LNCAP (cell line): ENCODE measurements at regions not wholly inside any gene's neighbourhood (a gene's known extent, or its start where the extent isn't known, plus 50 kb on each side); places are given as distances from the start of the nearest gene placed in this dataset.

Source experiments
- CTCF ChIP-seq: fragments of 450-650 bp; IDR thresholded peaks from 2 replicates; pipeline ENCODE4 v1.5.1; 2017; ENCODE audit warnings: mild to moderate bottlenecking

- no peak for TF ChIP-seq CTCF
Measured at GRCh38 chr6:92538275-92538674, 881.1 kb downstream of the EPHA7 start.

GRCh38 chr6:92534109-92534508 lies 885.2 kb downstream of the EPHA7 start:
- TF ChIP-seq CTCF, result no peak

GRCh38 chr6:92522589-92522988 lies 896.8 kb downstream of the EPHA7 start:
- TF ChIP-seq CTCF, result no peak

- no peak for TF ChIP-seq CTCF
Measured at GRCh38 chr6:92521553-92521952, 897.8 kb downstream of the EPHA7 start.

GRCh38 chr6:92510137-92510536 lies 909.2 kb downstream of the EPHA7 start:
- TF ChIP-seq CTCF, result no peak

- TF ChIP-seq CTCF, result no peak
Measured at GRCh38 chr6:92507552-92507951, 911.8 kb downstream of the EPHA7 start.

- no peak for TF ChIP-seq CTCF
Measured at GRCh38 chr6:92504509-92504908, 914.9 kb downstream of the EPHA7 start.

GRCh38 chr6:92497281-92497680 lies 922.1 kb downstream of the EPHA7 start:
- no peak for TF ChIP-seq CTCF
